Stomach (tissue), 8 donors: ENCODE measurements at regions not wholly inside any gene's neighbourhood (a gene's known extent, or its start where the extent isn't known, plus 50 kb on each side); places are given as distances from the start of the nearest gene placed in this dataset.

ENCODE experiments used
- DNase-seq, 2 donors: peaks; one replicate each; pipeline versions ENCODE4 v3.0.0 to v3.0.0-alpha.2; 2013 to 2019
- H3K27ac ChIP-seq, 5 donors: fragments of 200-600 bp in 4 of 5; sonication (generic) in 4 of 5; one replicate each; pipeline ENCODE4 v1.5.1; 2013 to 2019; ENCODE audit warnings: mild to moderate bottlenecking in 1 of 5, moderate library complexity in 1 of 5
- H3K27me3 ChIP-seq, 3 donors: fragments of 200-600 bp; sonication (generic); one replicate each; pipeline ENCODE4 v1.5.1; 2017 to 2019; ENCODE audit warnings: mixed run types in 1 of 3
- H3K36me3 ChIP-seq, 4 donors: fragments of 200-600 bp; sonication (generic); 1 replicate in 3 of 4; 2 replicates in 1 of 4; pipeline ENCODE4 v1.5.1; 2016 to 2019
- H3K4me1 ChIP-seq, 4 donors: fragments of 200-600 bp; sonication (generic); one replicate each; pipeline ENCODE4 v1.5.1; 2016 to 2019
- H3K4me3 ChIP-seq, 4 donors: fragments of 200-600 bp; sonication (generic) in 3 of 4; one replicate each; pipeline ENCODE4 v1.5.1; 2016 to 2019; ENCODE audit warnings: mild to moderate bottlenecking in 1 of 4
- H3K9me3 ChIP-seq, 4 donors: fragments of 200-600 bp; sonication (generic); one replicate each; pipeline ENCODE4 v1.5.1; 2016 to 2019
- EP300 ChIP-seq: sonication (generic); formaldehyde crosslinking; IDR thresholded peaks from one replicate; pipeline ENCODE4 v1.6.1; 2017; ENCODE audit warnings: antibody characterized with exemption
- POLR2A ChIP-seq, 4 donors: fragments of 450-650 bp; IDR thresholded peaks; one replicate each; pipeline ENCODE4 v1.6.1; 2016; ENCODE audit warnings: antibody characterized with exemption in 4 of 4, control low read depth in 2 of 4, mild to moderate bottlenecking in 1 of 4, moderate library complexity in 1 of 4
- POLR2AphosphoS5 ChIP-seq, 3 donors: sonication (generic); formaldehyde crosslinking; IDR thresholded peaks; one replicate each; pipeline ENCODE4 v1.6.1; 2016; ENCODE audit warnings: antibody characterized with exemption in 3 of 3
- WGBS, 5 donors: extraction: QIAGEN DNeasy Blood & Tissue Kit in 3 of 5; methylation state at CpG; one replicate each; pipeline versions ENCODE4 v1.1.5 to v1.1.7; 2013 to 2018; 5-methylcytosine and 5-hydroxymethylcytosine counted together
- intact Hi-C: fragments of 100-400 bp; cut with DNase I; formaldehyde crosslinking; loops from one replicate; pipeline ENCODE4 v1.15.1; 2023; ENCODE audit warnings: low total_unique reads
- TF ChIP-seq, protein P1 (sequence below), 7 experiments: fragments of 450-650 bp in 4 of 7; fragments of 200-600 bp in 3 of 7; sonication (generic) in 3 of 7; IDR thresholded peaks; one replicate each; pipeline ENCODE4 v1.5.1; 2016 to 2019; ENCODE audit warnings: antibody characterized with exemption in 7 of 7, control low read depth in 2 of 7, mild to moderate bottlenecking in 1 of 7
- donor health status: healthy with polysubstance abuse.
- donor health status: Bipolar disorder and iron deficiency.
- donor health status: healthy.

DNA sequence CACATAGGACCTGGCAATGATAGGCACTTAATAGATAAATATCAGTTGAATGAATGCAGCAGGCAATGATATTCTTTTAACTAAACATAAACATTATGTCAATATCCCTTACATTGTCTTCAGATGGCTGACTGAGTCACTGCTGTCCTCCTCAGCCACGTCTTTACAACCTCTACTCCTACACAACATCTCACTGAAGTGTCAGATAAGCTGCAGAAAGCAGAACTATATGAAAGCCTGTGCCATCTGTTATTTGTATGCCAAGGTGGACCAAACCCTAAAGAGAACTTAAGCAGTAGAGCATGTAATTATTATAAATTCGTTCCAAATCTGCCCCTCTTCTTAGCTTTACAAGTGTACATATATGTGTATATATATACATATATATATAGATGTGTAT lies 271.2 kb downstream of the RASEF start:
- intact Hi-C loops: no loop called here
- 49 to 63% (median 59%) methylated on average over 2 of the region's 2 CpGs for WGBS, 5 donors
- no peak overlapping the region for H3K4me3 ChIP-seq

DNA sequence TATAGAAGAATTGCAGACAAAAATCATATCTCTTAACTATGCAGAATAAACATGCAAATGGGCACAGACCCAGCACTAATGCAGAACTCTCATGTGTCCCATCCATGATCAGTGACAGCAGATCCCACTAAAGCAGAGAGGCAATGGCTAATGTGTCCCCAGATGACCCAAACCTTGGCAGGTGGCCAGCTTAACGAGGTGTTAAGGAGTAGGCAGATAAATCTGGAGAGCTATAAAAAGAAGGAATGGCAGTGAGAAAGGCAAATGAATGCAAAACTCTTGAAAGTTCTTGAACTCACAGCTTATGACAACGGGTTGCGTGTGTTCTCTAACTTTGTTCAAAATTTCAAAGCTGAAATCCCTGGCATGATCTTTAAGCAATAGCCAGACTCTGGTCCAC lies 265.4 kb downstream of the RASEF start:
- peak; percentile 32 for DNase-seq
- WGBS, 5 donors: 40 to 50% (median 44%) methylated on average over 3 of the region's 3 CpGs
- no peaks in the 10 kb centered on the region for H3K4me1 ChIP-seq
- no peak overlapping the region for H3K27ac ChIP-seq
- H3K36me3 ChIP-seq: no peaks in the 10 kb centered on the region
- intact Hi-C loops: no loop called here
- no peak overlapping the region for H3K4me3 ChIP-seq
- H3K27me3 ChIP-seq: no peaks in the 10 kb centered on the region
- TF ChIP-seq EP300 (no peak), POLR2A (IDR thresholded peaks at IDR 0.05) (no peak), POLR2AphosphoS5 (IDR thresholded peaks at IDR 0.05) (no peak)
- TF ChIP-seq, protein P1, sequence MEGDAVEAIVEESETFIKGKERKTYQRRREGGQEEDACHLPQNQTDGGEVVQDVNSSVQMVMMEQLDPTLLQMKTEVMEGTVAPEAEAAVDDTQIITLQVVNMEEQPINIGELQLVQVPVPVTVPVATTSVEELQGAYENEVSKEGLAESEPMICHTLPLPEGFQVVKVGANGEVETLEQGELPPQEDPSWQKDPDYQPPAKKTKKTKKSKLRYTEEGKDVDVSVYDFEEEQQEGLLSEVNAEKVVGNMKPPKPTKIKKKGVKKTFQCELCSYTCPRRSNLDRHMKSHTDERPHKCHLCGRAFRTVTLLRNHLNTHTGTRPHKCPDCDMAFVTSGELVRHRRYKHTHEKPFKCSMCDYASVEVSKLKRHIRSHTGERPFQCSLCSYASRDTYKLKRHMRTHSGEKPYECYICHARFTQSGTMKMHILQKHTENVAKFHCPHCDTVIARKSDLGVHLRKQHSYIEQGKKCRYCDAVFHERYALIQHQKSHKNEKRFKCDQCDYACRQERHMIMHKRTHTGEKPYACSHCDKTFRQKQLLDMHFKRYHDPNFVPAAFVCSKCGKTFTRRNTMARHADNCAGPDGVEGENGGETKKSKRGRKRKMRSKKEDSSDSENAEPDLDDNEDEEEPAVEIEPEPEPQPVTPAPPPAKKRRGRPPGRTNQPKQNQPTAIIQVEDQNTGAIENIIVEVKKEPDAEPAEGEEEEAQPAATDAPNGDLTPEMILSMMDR (IDR thresholded peaks at IDR 0.05): no peak
- H3K9me3 ChIP-seq: no peaks in the 10 kb centered on the region

More for the DNA sequence above, 271.2 kb downstream of the RASEF start:
- H3K27ac ChIP-seq: no peak overlapping the region
- H3K4me1 ChIP-seq: no peaks in the 10 kb centered on the region
- TF ChIP-seq, protein P1 (IDR thresholded peaks at IDR 0.05): no peak
- TF ChIP-seq POLR2AphosphoS5 (IDR thresholded peaks at IDR 0.05): no peak
- no peak for TF ChIP-seq POLR2A (IDR thresholded peaks at IDR 0.05)
- TF ChIP-seq EP300: no peak
- no peaks in the 10 kb centered on the region for H3K36me3 ChIP-seq
- H3K27me3 ChIP-seq: no peaks in the 10 kb centered on the region
- DNase-seq: no peak
- H3K9me3 ChIP-seq: no peaks in the 10 kb centered on the region

DNA sequence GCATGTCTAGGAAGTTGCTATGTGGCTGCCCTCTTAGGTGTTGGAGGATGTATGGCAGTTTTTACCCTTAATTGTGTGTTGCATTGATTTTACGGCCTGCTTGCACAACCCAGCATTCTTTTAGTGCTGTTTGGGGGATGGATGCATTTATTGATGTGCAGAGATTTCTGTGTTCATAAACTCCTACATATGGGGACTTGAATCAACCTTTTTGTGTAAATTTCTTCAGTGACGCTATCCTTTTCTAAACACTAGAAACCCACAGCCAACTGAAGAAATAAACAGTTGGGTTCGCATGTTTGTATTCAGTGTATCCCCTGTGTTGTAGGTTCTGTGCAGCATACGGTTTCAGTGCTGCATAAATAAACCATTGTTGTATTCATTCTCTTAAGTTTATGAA lies 263.7 kb downstream of the RASEF start:
- WGBS, 5 donors: 66 to 73% (median 69%) methylated on average over 4 of the region's 4 CpGs

DNA sequence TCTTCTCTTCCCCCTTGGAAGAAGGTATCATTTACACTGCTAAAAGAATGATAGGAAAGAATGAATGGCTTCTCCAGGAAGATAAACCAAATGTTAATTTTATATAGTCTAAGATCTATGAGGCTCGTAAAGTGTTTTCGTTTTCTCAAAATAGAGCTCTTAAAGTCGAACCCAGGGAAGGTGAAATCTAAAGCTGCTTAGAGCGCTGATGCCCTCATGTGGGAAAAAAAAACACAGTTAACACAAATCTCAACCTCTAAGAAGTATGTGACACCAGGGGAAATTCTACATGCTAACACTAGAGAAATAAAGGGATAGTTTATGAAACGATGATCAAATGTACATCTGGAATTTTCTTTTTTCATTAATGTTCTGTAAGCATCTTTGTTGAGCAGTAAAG lies 257.9 kb downstream of the RASEF start:
- DNase-seq: no peak
- WGBS, 5 donors: 64 to 69% (median 65%) methylated on average over 5 of the region's 5 CpGs
- H3K27me3 ChIP-seq: no peaks in the 10 kb centered on the region
- no peak overlapping the region for H3K4me3 ChIP-seq
- TF ChIP-seq EP300 (no peak), POLR2AphosphoS5 (IDR thresholded peaks at IDR 0.05) (no peak), POLR2A (IDR thresholded peaks at IDR 0.05) (no peak)
- TF ChIP-seq, protein P1 (IDR thresholded peaks at IDR 0.05): no peak
- H3K9me3 ChIP-seq: no peaks in the 10 kb centered on the region
- intact Hi-C loops: no loop called here
- no peaks in the 10 kb centered on the region for H3K36me3 ChIP-seq
- H3K4me1 ChIP-seq: no peaks in the 10 kb centered on the region
- no peak overlapping the region for H3K27ac ChIP-seq

More for the DNA sequence above, 263.7 kb downstream of the RASEF start:
- H3K4me1 ChIP-seq: no peaks in the 10 kb centered on the region
- DNase-seq: no peak
- no peaks in the 10 kb centered on the region for H3K9me3 ChIP-seq
- TF ChIP-seq POLR2AphosphoS5 (IDR thresholded peaks at IDR 0.05) (no peak), POLR2A (IDR thresholded peaks at IDR 0.05) (no peak), EP300 (no peak)
- TF ChIP-seq, protein P1 (IDR thresholded peaks at IDR 0.05): no peak
- H3K36me3 ChIP-seq: no peaks in the 10 kb centered on the region
- H3K27ac ChIP-seq: no peak overlapping the region
- H3K4me3 ChIP-seq: no peak overlapping the region
- intact Hi-C loops: no loop called here
- no peaks in the 10 kb centered on the region for H3K27me3 ChIP-seq
